Esophagus muscularis mucosa (tissue), 3 donors: ENCODE measurements at regions not wholly inside any gene's neighbourhood (a gene's known extent, or its start where the extent isn't known, plus 50 kb on each side); places are given as distances from the start of the nearest gene placed in this dataset.
"Not testable (repeated sequence)": the region's sequence is repeated elsewhere in the genome, so short reads cannot be mapped to it uniquely, and the experiment has no call there.

Source experiments
- POLR2A ChIP-seq: fragments of 450-650 bp; IDR thresholded peaks from one replicate; pipeline ENCODE4 v1.6.1; 2017; ENCODE audit warnings: antibody characterized with exemption, moderate library complexity, mild to moderate bottlenecking, low read depth
- TF ChIP-seq, protein P1 (sequence below), 3 experiments: fragments of 200-600 bp in 2 of 3; fragments of 450-650 bp in 1 of 3; sonication (generic) in 2 of 3; IDR thresholded peaks; one replicate each; pipeline ENCODE4 v1.5.1; 2017 to 2019; ENCODE audit warnings: antibody characterized with exemption in 3 of 3, mild to moderate bottlenecking in 2 of 3, moderate library complexity in 1 of 3

GRCh38 chr2:239828973-239829275, 196.2 kb downstream of the NDUFA10 start:
- TF ChIP-seq, protein P1, sequence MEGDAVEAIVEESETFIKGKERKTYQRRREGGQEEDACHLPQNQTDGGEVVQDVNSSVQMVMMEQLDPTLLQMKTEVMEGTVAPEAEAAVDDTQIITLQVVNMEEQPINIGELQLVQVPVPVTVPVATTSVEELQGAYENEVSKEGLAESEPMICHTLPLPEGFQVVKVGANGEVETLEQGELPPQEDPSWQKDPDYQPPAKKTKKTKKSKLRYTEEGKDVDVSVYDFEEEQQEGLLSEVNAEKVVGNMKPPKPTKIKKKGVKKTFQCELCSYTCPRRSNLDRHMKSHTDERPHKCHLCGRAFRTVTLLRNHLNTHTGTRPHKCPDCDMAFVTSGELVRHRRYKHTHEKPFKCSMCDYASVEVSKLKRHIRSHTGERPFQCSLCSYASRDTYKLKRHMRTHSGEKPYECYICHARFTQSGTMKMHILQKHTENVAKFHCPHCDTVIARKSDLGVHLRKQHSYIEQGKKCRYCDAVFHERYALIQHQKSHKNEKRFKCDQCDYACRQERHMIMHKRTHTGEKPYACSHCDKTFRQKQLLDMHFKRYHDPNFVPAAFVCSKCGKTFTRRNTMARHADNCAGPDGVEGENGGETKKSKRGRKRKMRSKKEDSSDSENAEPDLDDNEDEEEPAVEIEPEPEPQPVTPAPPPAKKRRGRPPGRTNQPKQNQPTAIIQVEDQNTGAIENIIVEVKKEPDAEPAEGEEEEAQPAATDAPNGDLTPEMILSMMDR (IDR thresholded peaks at IDR 0.05) = not testable (repeated sequence)
- not testable (repeated sequence) for TF ChIP-seq POLR2A
